Esophagus muscularis mucosa (tissue), 4 donors: ENCODE measurements at regions not wholly inside any gene's neighbourhood (a gene's known extent, or its start where the extent isn't known, plus 50 kb on each side); places are given as distances from the start of the nearest gene placed in this dataset.
"Not testable (repeated sequence)": the region's sequence is repeated elsewhere in the genome, so short reads cannot be mapped to it uniquely, and the experiment has no call there.

ENCODE experiments used
- DNase-seq: peaks from one replicate; pipeline ENCODE4 v3.0.0-alpha.2; 2017; ENCODE audit errors: extremely low spot score
- H3K27ac ChIP-seq, 4 donors: fragments of 200-600 bp; sonication (generic); replicated peaks in 1 of 4; 1 replicate in 3 of 4; 2 replicates in 1 of 4; pipeline ENCODE4 v1.5.1; 2016 to 2019; ENCODE audit warnings: mild to moderate bottlenecking in 1 of 4
- H3K27me3 ChIP-seq, 4 donors: fragments of 200-600 bp; sonication (generic); one replicate each; pipeline versions ENCODE4 v1.5.1 to v1.6.0; 2016 to 2019
- H3K36me3 ChIP-seq, 4 donors: fragments of 200-600 bp; sonication (generic); one replicate each; pipeline ENCODE4 v1.5.1; 2016 to 2019
- H3K4me1 ChIP-seq, 4 donors: fragments of 200-600 bp; sonication (generic); one replicate each; pipeline ENCODE4 v1.5.1; 2016 to 2019
- H3K4me3 ChIP-seq, 4 donors: fragments of 200-600 bp; sonication (generic); 1 replicate in 2 of 4; 2 replicates in 2 of 4; pipeline ENCODE4 v1.5.1; 2016 to 2019; ENCODE audit warnings: mild to moderate bottlenecking in 4 of 4, moderate library complexity in 1 of 4
- H3K9me3 ChIP-seq, 4 donors: fragments of 200-600 bp; sonication (generic); 1 replicate in 3 of 4; 2 replicates in 1 of 4; pipeline ENCODE4 v1.5.1; 2016 to 2019
- EP300 ChIP-seq: sonication (generic); formaldehyde crosslinking; IDR thresholded peaks from one replicate; pipeline ENCODE4 v1.6.1; 2017; ENCODE audit warnings: antibody characterized with exemption
- POLR2A ChIP-seq: fragments of 450-650 bp; IDR thresholded peaks from one replicate; pipeline ENCODE4 v1.6.1; 2017; ENCODE audit warnings: antibody characterized with exemption, moderate library complexity, mild to moderate bottlenecking, low read depth
- POLR2AphosphoS5 ChIP-seq, 2 donors: sonication (generic); formaldehyde crosslinking; IDR thresholded peaks; one replicate each; pipeline ENCODE4 v1.6.1; 2017; ENCODE audit warnings: antibody characterized with exemption in 2 of 2
- WGBS: methylation state at CpG from one replicate; pipeline ENCODE4 v1.1.5; 2018; 5-methylcytosine and 5-hydroxymethylcytosine counted together
- intact Hi-C: fragments of 100-400 bp; cut with DNase I; formaldehyde crosslinking; loops from one replicate; pipeline ENCODE4 v1.15.1; 2023
- TF ChIP-seq, protein P1 (sequence below), 3 experiments: fragments of 200-600 bp in 2 of 3; fragments of 450-650 bp in 1 of 3; sonication (generic) in 2 of 3; IDR thresholded peaks; one replicate each; pipeline ENCODE4 v1.5.1; 2017 to 2019; ENCODE audit warnings: antibody characterized with exemption in 3 of 3, mild to moderate bottlenecking in 2 of 3, moderate library complexity in 1 of 3

DNA sequence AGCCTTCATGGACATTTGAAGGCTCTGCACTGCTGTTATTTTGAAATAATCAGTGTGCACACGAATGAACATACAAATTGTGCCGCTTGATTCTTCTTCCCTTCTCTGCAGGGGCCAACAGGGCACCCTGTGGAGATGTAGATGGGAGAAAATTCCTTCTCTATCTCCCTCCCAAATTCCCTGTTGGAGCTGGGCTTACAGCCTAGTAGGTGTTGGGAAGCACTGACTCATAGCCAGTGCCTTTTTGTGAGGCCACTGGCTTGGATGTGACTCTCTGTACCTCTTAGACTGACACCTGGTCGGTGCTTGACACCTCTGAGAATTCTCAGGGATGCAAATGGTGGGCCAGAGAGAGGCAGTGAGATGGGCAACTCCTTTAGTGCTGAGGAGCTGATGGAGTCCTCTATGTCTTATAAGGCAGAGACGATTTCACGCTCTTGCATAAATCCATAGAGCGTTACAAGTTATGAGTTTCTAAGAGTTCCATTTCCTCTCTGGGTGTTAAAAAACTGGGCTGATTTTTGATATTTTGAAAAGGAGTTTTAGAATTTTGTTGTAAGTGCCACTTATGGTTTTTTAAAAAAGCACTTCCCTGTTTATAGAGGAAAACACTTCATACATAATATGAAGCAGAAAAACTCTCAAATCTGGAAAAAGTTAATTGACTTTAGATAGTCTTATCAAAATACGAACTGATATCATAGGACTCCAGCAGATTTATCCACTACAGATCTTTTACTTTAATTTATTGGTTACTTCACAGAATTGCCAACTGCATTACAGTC is 89.8 kb upstream of the MAP3K7 start:
- H3K4me1 ChIP-seq: no peaks in the 10 kb centered on the region
- no peaks in the 10 kb centered on the region for H3K9me3 ChIP-seq
- DNase-seq: no peak
- H3K36me3 ChIP-seq: no peaks in the 10 kb centered on the region
- no peak for TF ChIP-seq POLR2A
- no peak for TF ChIP-seq POLR2AphosphoS5 (IDR thresholded peaks at IDR 0.05)
- TF ChIP-seq EP300: no peak
- TF ChIP-seq, protein P1, sequence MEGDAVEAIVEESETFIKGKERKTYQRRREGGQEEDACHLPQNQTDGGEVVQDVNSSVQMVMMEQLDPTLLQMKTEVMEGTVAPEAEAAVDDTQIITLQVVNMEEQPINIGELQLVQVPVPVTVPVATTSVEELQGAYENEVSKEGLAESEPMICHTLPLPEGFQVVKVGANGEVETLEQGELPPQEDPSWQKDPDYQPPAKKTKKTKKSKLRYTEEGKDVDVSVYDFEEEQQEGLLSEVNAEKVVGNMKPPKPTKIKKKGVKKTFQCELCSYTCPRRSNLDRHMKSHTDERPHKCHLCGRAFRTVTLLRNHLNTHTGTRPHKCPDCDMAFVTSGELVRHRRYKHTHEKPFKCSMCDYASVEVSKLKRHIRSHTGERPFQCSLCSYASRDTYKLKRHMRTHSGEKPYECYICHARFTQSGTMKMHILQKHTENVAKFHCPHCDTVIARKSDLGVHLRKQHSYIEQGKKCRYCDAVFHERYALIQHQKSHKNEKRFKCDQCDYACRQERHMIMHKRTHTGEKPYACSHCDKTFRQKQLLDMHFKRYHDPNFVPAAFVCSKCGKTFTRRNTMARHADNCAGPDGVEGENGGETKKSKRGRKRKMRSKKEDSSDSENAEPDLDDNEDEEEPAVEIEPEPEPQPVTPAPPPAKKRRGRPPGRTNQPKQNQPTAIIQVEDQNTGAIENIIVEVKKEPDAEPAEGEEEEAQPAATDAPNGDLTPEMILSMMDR (IDR thresholded peaks at IDR 0.05): no peak
- intact Hi-C loops: no loop called here
- H3K4me3 ChIP-seq: no peak overlapping the region
- WGBS: 61% methylated on average over 7 of the region's 7 CpGs
- H3K27ac ChIP-seq: no peak overlapping the region
- no peaks in the 10 kb centered on the region for H3K27me3 ChIP-seq

DNA sequence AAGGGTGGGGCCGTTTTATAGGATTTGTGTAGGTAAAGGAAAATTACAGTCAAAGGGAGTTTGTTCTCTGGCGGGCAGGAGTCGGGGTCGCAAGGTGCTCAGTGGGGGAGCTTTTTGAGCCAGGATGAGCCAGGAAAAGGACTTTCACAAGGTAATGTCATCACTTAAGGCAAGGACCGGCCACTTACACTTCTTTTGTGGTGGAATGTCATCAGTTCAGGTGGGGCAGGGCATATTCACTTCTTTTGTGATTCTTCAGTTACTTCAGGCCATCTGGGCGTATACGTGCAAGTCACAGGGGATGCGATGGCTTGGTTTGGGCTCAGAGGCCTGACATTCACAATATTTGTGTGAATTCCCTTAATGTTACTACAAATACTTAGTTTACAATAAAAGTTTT is 88.2 kb upstream of the MAP3K7 start:
- H3K4me1 ChIP-seq, H3K27me3 ChIP-seq, H3K9me3 ChIP-seq, DNase-seq, intact Hi-C loops, H3K27ac ChIP-seq, H3K36me3 ChIP-seq, H3K4me3 ChIP-seq: not testable (repeated sequence)
- 83% methylated on average over 8 of the region's 8 CpGs for WGBS

DNA sequence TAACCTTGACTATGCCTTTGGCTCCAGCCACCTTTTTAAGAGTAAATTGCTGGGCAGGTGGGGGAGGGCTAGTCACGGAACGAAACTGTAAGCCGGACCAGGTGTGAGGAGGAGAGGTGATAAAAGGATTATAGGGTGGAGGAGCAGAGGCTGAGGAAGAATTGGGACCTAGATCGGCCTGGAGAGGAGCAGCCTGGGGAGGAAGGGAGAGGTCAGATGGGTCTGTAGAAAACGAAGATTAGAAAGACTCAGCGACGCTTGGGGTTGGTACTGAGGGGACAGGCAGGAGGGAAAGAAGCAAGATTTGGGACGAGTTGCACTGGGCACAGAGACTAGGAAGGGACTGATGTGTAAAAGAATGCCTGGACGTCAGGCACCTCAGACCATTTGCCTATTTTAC is 87.2 kb upstream of the MAP3K7 start:
- WGBS: 60% methylated on average over 9 of the region's 9 CpGs
- H3K27ac ChIP-seq, H3K27me3 ChIP-seq, DNase-seq, H3K4me1 ChIP-seq, H3K9me3 ChIP-seq, intact Hi-C loops, H3K36me3 ChIP-seq, H3K4me3 ChIP-seq: not testable (repeated sequence)

DNA sequence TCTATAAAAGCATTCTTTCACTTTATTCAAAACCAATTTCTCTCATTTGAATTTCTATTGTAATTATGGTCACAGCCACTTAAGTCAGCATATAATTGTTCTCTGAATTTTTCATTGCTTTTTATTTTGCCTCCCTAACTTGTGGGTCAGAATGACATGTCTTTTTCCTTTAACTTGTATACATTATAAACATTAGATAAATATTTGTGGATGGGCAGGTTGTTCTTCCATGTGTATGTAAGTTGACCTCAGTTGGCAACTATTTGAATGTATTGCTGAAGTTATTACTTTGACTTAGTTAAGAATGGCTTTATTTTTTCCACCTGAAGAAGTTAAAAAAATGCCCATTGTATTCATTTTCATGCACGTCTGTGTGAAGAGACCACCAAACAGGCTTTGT is 83.0 kb upstream of the MAP3K7 start:
- no peaks in the 10 kb centered on the region for H3K27me3 ChIP-seq

DNA sequence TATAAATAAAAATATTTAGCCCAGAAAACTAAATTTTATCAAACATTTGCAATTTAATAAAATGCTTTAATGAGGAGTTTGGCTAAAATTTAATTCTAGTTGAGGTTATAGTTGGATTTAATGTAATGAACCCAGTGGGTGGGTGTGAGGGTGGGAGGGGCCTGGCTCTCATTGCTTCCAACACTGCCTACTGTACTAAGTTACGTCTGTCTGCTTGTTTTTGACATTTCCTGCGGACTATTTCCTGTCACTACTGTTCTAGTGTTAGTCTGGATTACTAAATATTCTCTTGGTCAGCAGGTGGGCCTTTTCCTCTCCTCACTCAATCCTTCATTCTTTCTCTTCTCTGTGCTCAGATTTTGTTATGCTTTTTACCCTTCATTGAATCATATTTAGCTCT is 82.5 kb upstream of the MAP3K7 start:
- no peaks in the 10 kb centered on the region for H3K27me3 ChIP-seq
- TF ChIP-seq POLR2A: no peak
- TF ChIP-seq, protein P1 (IDR thresholded peaks at IDR 0.05): no peak
- TF ChIP-seq EP300: no peak
- TF ChIP-seq POLR2AphosphoS5 (IDR thresholded peaks at IDR 0.05): no peak
- H3K4me1 ChIP-seq: no peaks in the 10 kb centered on the region
- intact Hi-C loops: no loop called here
- H3K27ac ChIP-seq: no peak overlapping the region
- H3K4me3 ChIP-seq: no peak overlapping the region
- H3K9me3 ChIP-seq: no peaks in the 10 kb centered on the region
- 50% methylated on average over 2 of the region's 2 CpGs for WGBS
- H3K36me3 ChIP-seq: no peaks in the 10 kb centered on the region
- DNase-seq: no peak

More for the DNA sequence above, 83.0 kb upstream of the MAP3K7 start:
- H3K4me3 ChIP-seq: no peak overlapping the region
- intact Hi-C loops: no loop called here
- H3K9me3 ChIP-seq: no peaks in the 10 kb centered on the region
- 46% methylated on average over 1 of the region's 1 CpG for WGBS
- no peaks in the 10 kb centered on the region for H3K4me1 ChIP-seq
- no peaks in the 10 kb centered on the region for H3K36me3 ChIP-seq
- no peak overlapping the region for H3K27ac ChIP-seq
- DNase-seq: no peak
- TF ChIP-seq POLR2AphosphoS5 (IDR thresholded peaks at IDR 0.05) (no peak), EP300 (no peak)
- TF ChIP-seq, protein P1 (IDR thresholded peaks at IDR 0.05): no peak

DNA sequence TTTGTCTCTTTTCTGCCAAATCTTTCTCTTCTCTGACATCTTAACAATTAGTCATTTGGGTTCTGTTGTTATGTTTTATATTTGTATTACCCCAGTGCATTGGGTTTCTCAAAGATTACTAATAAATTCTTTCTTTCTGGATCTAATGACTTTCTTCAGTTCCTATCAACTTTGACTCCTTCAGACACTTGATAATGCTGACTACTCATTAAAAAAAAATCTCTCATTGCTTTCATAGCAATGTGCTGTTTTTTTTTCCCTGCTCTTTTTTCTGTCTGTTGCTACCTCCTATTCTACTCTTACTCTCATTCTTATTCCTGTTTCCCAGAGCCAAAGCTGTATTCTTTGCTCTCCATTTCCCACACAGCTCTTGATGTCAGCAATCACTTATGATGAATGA is 81.3 kb upstream of the MAP3K7 start:
- TF ChIP-seq, protein P1 (IDR thresholded peaks at IDR 0.05): no peak
- no peak for TF ChIP-seq POLR2A
- Histone ChIP-seq H3K36me3 (no peaks in the 10 kb centered on the region), H3K27me3 (no peaks in the 10 kb centered on the region), H3K27ac (no peak overlapping the region), H3K4me1 (no peaks in the 10 kb centered on the region), H3K4me3 (no peak overlapping the region), H3K9me3 (peaks cover 0 to 8% (median 2%) of the 10 kb centered on the region in 4 donors)
- no peak for DNase-seq
- intact Hi-C loops: no loop called here
